ENCODE measurements at regions not wholly inside any gene's neighbourhood (a gene's known extent, or its start where the extent isn't known, plus 50 kb on each side); places are given as distances from the start of the nearest gene placed in this dataset.

- TF ChIP-seq CTCF (conservative IDR thresholded peaks at IDR 0.05; ENCODE audit: low read depth, low read length), result no peak
- no peak for TF ChIP-seq EZH2 (IDR thresholded peaks at IDR 0.05; ENCODE audit: low read length, unreplicated experiment)
- TF ChIP-seq EZH2phosphoT487 (IDR thresholded peaks at IDR 0.05; ENCODE audit: borderline replicate concordance, low read length), result no peak
Observed at GRCh38 chr3:110773413-110773954, 298.1 kb upstream of the NECTIN3 start.

Measured in PC-3 (cell line).